ENCODE measurements at regions not wholly inside any gene's neighbourhood (a gene's known extent, or its start where the extent isn't known, plus 50 kb on each side); places are given as distances from the start of the nearest gene placed in this dataset.

DNA sequence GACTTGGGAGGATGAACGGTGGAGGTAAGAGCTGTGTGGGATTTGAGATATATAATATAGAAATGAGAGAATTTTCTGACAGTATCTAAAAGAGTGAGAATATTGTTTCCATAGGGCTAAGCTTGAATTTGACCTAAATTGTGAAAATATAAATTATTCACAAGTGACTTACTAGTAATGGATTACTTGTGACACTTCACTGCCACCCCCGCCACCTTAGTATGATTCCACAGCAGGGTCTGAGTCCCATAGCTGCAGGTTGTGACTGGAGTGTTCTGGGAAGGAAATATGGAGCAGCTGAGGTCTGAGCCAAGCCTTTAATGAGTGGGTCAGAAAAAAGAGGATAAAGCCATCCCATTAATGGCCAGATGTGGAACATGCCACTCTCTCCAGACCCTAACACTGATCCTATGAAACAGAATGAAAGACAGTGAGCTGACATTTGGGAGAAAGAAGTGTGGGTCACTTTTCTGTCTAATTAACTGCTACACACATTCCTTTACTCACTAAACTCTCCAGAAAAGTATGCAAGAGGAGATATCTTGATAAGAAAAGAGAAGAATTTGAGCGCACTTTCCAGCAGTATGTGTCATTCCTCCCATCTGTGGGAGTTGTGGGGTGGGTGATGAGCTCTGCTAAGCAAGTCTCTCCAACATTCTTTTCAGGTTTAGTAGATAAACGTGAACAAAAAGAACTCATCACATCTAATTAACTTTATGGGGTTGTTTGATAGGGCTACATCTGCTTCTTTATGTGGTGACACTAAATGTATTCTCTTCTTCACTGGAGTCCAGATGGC lies 1193.4 kb downstream of the SORCS3 start:
- Histone ChIP-seq H3K36me3 (ENCODE audit: control insufficient read depth, insufficient read depth, low read length) (no peaks in the 10 kb centered on the region), H3K27me3 (ENCODE audit: control insufficient read depth, insufficient read depth, low read length) (no peaks in the 10 kb centered on the region), H3K4me3 (ENCODE audit: low read depth in 2 of 2, low read length in 2 of 2) (no peak overlapping the region), H3K4me1 (ENCODE audit: control insufficient read depth, insufficient read depth, low read length) (peaks cover 4% of the 10 kb centered on the region; the same call in 1 of the 2 replicates), H3K9me3 (ENCODE audit: control insufficient read depth, insufficient read depth, low read depth, low read length) (no peaks in the 10 kb centered on the region), H3K27ac (ENCODE audit: low read length) (no peak overlapping the region)
- ATAC-seq (no peak), DNase-seq (ENCODE audit: low read depth, low spot score) (no peak)
- POLR2A ChIA-PET: no interaction called here
- CTCF ChIA-PET: no interaction called here
- no TSS peak for BruUV-seq (replicated peaks)
- TF ChIP-seq TCF7L2 (IDR thresholded peaks at IDR 0.05; ENCODE audit: low read depth, low read length) (no peak), SIN3A (IDR thresholded peaks at IDR 0.05; ENCODE audit: borderline replicate concordance, insufficient read depth, low read depth, low read length) (no peak), POLR2AphosphoS5 (IDR thresholded peaks at IDR 0.05; ENCODE audit: low read depth, low read length) (no peak)
- TF ChIP-seq, protein P1, sequence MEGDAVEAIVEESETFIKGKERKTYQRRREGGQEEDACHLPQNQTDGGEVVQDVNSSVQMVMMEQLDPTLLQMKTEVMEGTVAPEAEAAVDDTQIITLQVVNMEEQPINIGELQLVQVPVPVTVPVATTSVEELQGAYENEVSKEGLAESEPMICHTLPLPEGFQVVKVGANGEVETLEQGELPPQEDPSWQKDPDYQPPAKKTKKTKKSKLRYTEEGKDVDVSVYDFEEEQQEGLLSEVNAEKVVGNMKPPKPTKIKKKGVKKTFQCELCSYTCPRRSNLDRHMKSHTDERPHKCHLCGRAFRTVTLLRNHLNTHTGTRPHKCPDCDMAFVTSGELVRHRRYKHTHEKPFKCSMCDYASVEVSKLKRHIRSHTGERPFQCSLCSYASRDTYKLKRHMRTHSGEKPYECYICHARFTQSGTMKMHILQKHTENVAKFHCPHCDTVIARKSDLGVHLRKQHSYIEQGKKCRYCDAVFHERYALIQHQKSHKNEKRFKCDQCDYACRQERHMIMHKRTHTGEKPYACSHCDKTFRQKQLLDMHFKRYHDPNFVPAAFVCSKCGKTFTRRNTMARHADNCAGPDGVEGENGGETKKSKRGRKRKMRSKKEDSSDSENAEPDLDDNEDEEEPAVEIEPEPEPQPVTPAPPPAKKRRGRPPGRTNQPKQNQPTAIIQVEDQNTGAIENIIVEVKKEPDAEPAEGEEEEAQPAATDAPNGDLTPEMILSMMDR (IDR thresholded peaks at IDR 0.05): no peak
- TF ChIP-seq, protein P2, sequence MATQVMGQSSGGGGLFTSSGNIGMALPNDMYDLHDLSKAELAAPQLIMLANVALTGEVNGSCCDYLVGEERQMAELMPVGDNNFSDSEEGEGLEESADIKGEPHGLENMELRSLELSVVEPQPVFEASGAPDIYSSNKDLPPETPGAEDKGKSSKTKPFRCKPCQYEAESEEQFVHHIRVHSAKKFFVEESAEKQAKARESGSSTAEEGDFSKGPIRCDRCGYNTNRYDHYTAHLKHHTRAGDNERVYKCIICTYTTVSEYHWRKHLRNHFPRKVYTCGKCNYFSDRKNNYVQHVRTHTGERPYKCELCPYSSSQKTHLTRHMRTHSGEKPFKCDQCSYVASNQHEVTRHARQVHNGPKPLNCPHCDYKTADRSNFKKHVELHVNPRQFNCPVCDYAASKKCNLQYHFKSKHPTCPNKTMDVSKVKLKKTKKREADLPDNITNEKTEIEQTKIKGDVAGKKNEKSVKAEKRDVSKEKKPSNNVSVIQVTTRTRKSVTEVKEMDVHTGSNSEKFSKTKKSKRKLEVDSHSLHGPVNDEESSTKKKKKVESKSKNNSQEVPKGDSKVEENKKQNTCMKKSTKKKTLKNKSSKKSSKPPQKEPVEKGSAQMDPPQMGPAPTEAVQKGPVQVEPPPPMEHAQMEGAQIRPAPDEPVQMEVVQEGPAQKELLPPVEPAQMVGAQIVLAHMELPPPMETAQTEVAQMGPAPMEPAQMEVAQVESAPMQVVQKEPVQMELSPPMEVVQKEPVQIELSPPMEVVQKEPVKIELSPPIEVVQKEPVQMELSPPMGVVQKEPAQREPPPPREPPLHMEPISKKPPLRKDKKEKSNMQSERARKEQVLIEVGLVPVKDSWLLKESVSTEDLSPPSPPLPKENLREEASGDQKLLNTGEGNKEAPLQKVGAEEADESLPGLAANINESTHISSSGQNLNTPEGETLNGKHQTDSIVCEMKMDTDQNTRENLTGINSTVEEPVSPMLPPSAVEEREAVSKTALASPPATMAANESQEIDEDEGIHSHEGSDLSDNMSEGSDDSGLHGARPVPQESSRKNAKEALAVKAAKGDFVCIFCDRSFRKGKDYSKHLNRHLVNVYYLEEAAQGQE (IDR thresholded peaks at IDR 0.05; ENCODE audit: insufficient read depth in 1 of 2, low read depth in 2 of 2, low read length in 1 of 2): no peak
- intact Hi-C loops (cut with micrococcal nuclease; ENCODE audit: unreplicated experiment) (no loop called here), in situ Hi-C loops (cut with HindIII; ENCODE audit: low pct_unique_long_range_greater_than_20kb, low sequenced_read_pairs) (no loop called here)

DNA sequence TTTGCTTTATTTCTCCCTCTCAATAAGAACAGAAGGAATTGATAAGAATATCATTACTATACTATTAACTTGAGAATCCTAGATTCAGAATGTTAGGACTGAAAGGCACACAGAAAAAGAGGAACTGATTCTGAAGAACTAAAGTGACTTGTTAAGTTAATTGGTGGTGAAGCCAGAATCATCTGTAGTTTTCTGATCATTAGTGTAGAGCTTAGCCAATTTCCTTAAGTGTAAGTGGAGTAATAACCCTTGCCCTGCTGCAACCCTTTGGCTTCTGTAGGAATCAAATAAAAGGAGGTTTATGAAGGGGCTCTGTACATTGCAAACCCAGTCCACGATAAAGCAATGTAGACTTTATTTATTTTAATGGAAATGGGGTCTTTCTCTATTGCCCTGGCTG lies 1186.0 kb downstream of the SORCS3 start:
- intact Hi-C loops (cut with micrococcal nuclease; ENCODE audit: unreplicated experiment) (no loop called here), in situ Hi-C loops (cut with HindIII; ENCODE audit: low pct_unique_long_range_greater_than_20kb, low sequenced_read_pairs) (no loop called here)
- no peaks in the 10 kb centered on the region for H3K4me1 ChIP-seq (ENCODE audit: control insufficient read depth, insufficient read depth, low read length)
- H3K36me3 ChIP-seq (ENCODE audit: control insufficient read depth, insufficient read depth, low read length): no peaks in the 10 kb centered on the region
- no peak for ATAC-seq
- H3K27ac ChIP-seq (ENCODE audit: low read length): no peak overlapping the region
- H3K4me3 ChIP-seq (ENCODE audit: low read depth in 2 of 2, low read length in 2 of 2): no peak overlapping the region
- no peaks in the 10 kb centered on the region for H3K27me3 ChIP-seq (ENCODE audit: control insufficient read depth, insufficient read depth, low read length)
- no TSS peak for BruUV-seq (replicated peaks)
- no peaks in the 10 kb centered on the region for H3K9me3 ChIP-seq (ENCODE audit: control insufficient read depth, insufficient read depth, low read depth, low read length)
- DNase-seq (ENCODE audit: low read depth, low spot score): no peak
- TF ChIP-seq POLR2AphosphoS5 (IDR thresholded peaks at IDR 0.05; ENCODE audit: low read depth, low read length): no peak
- TF ChIP-seq, protein P1 (IDR thresholded peaks at IDR 0.05): no peak
- POLR2A ChIA-PET: no interaction called here
- CTCF ChIA-PET: no interaction called here

Measured in Panc1 (cell line).